ENCODE measurements at regions not wholly inside any gene's neighbourhood (a gene's known extent, or its start where the extent isn't known, plus 50 kb on each side); places are given as distances from the start of the nearest gene placed in this dataset.

- Histone ChIP-seq H3K27ac (ENCODE audit: extremely low read length, insufficient read depth, low read length) (peak overlapping the region; percentile 93), H3K79me2 (ENCODE audit: insufficient read depth, low read length) (no peaks in the 10 kb centered on the region), H3K9ac (ENCODE audit: insufficient read depth, low read depth, low read length) (peak overlapping the region; percentile 77), H3K9me3 (ENCODE audit: low read length) (no peaks in the 10 kb centered on the region), H4K20me1 (ENCODE audit: insufficient read depth, low read length) (no peaks in the 10 kb centered on the region), H3K4me3 (replicated peaks in 1 of 3; ENCODE audit: insufficient read depth in 1 of 3, low read depth in 2 of 3, low read length in 3 of 3) (peak overlapping the region; percentile 42 to 73 (median 50); a peak in 5 of 6 replicates), H3K4me2 (ENCODE audit: low read depth, low read length) (peak overlapping the region; percentile 83), H3K27me3 (ENCODE audit: control insufficient read depth in 1 of 2, insufficient read depth in 2 of 2, low read length in 2 of 2) (no peaks in the 10 kb centered on the region), H3K36me3 (replicated peaks in 1 of 2; ENCODE audit: control insufficient read depth in 1 of 2, insufficient read depth in 2 of 2, low read length in 2 of 2) (no peaks in the 10 kb centered on the region), H2AFZ (ENCODE audit: low read length) (no peak overlapping the region), H3K4me1 (ENCODE audit: insufficient read depth, low read length) (peaks cover 99% of the 10 kb centered on the region)
- in situ Hi-C loops (cut with HindIII; ENCODE audit: extremely low pct_ligation_motif_present, low pct_unique_long_range_greater_than_20kb) (no loop called here), intact Hi-C loops (cut with micrococcal nuclease; ENCODE audit: unreplicated experiment) (loop anchor here (1.0 to 10.0 kb wide), 2 partner anchors 10 to 89 kb away; partner anchors contain the start of gene GSE1)
- DNase-seq (ENCODE audit: low spot score) (peak; percentile 61), ATAC-seq (peak; percentile 19), FAIRE-seq (peak; percentile 78)
- ChIA-PET CTCF (ENCODE audit: low intra/inter-chr PET ratio, low total read pairs) (interaction anchor here (0.6 kb wide), 1 partner anchor 27 kb away, joined by 3 read pairs; no protein-coding TSS in a partner anchor), POLR2A (interaction anchor here (0.8 to 8.9 kb wide), 16 partner anchors 10 to 237 kb away, joined by 3 to 235 read pairs (median 4); partner anchors contain the start of gene GSE1)
- TSS peak; percentile 62 for BruUV-seq (replicated peaks)
- 19% methylated on average over 12 of the region's 12 CpGs for WGBS (ENCODE audit: low lambda C conversion rate)
- TF ChIP-seq ZNF513 (CRISPR knock-in tag; conservative IDR thresholded peaks at IDR 0.05) = 0 out of 2 replicates have a peak, but pooled peaks have one; percentile 61
- TF ChIP-seq, protein P1, sequence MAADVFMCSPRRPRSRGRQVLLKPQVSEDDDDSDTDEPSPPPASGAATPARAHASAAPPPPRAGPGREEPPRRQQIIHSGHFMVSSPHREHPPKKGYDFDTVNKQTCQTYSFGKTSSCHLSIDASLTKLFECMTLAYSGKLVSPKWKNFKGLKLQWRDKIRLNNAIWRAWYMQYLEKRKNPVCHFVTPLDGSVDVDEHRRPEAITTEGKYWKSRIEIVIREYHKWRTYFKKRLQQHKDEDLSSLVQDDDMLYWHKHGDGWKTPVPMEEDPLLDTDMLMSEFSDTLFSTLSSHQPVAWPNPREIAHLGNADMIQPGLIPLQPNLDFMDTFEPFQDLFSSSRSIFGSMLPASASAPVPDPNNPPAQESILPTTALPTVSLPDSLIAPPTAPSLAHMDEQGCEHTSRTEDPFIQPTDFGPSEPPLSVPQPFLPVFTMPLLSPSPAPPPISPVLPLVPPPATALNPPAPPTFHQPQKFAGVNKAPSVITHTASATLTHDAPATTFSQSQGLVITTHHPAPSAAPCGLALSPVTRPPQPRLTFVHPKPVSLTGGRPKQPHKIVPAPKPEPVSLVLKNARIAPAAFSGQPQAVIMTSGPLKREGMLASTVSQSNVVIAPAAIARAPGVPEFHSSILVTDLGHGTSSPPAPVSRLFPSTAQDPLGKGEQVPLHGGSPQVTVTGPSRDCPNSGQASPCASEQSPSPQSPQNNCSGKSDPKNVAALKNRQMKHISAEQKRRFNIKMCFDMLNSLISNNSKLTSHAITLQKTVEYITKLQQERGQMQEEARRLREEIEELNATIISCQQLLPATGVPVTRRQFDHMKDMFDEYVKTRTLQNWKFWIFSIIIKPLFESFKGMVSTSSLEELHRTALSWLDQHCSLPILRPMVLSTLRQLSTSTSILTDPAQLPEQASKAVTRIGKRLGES (CRISPR knock-in tag; IDR thresholded peaks at IDR 0.05; ENCODE audit: borderline replicate concordance) = no peak
- TF ChIP-seq, protein P2, sequence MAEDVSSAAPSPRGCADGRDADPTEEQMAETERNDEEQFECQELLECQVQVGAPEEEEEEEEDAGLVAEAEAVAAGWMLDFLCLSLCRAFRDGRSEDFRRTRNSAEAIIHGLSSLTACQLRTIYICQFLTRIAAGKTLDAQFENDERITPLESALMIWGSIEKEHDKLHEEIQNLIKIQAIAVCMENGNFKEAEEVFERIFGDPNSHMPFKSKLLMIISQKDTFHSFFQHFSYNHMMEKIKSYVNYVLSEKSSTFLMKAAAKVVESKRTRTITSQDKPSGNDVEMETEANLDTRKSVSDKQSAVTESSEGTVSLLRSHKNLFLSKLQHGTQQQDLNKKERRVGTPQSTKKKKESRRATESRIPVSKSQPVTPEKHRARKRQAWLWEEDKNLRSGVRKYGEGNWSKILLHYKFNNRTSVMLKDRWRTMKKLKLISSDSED (CRISPR knock-in tag; IDR thresholded peaks at IDR 0.05) = peak; percentile 21; the same call in 1 of the 2 replicates
- TF ChIP-seq ZNF263 (CRISPR knock-in tag; IDR thresholded peaks at IDR 0.05) = peak; percentile 91
- TF ChIP-seq, protein P3, sequence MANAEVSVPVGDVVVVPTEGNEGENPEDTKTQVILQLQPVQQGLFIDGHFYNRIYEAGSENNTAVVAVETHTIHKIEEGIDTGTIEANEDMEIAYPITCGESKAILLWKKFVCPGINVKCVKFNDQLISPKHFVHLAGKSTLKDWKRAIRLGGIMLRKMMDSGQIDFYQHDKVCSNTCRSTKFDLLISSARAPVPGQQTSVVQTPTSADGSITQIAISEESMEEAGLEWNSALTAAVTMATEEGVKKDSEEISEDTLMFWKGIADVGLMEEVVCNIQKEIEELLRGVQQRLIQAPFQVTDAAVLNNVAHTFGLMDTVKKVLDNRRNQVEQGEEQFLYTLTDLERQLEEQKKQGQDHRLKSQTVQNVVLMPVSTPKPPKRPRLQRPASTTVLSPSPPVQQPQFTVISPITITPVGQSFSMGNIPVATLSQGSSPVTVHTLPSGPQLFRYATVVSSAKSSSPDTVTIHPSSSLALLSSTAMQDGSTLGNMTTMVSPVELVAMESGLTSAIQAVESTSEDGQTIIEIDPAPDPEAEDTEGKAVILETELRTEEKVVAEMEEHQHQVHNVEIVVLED (CRISPR knock-in tag; IDR thresholded peaks at IDR 0.05; ENCODE audit: borderline replicate concordance) = no peak
- no peak for TF ChIP-seq REL (CRISPR knock-in tag; conservative IDR thresholded peaks at IDR 0.05)
- 0 out of 2 replicates have a peak, but pooled peaks have one; percentile 14 for TF ChIP-seq NFE2 (CRISPR knock-in tag; IDR thresholded peaks at IDR 0.05)
- peak; percentile 91 for TF ChIP-seq ZNF543 (CRISPR knock-in tag; IDR thresholded peaks at IDR 0.05)
- peak; percentile 98 for TF ChIP-seq ZNF768 (CRISPR knock-in tag; IDR thresholded peaks at IDR 0.05)
- peak; percentile 59; the same call in 1 of the 2 replicates for TF ChIP-seq ZNF782 (CRISPR knock-in tag; IDR thresholded peaks at IDR 0.05; ENCODE audit: borderline replicate concordance)
- TF ChIP-seq ZNF224 (CRISPR knock-in tag; IDR thresholded peaks at IDR 0.05) = peak; percentile 91; the same call in 1 of the 2 replicates
Measured at GRCh38 chr16:85525420-85526184, 87.5 kb upstream of the GSE1 start.
